ENCODE measurements at regions not wholly inside any gene's neighbourhood (a gene's known extent, or its start where the extent isn't known, plus 50 kb on each side); places are given as distances from the start of the nearest gene placed in this dataset.

DNA sequence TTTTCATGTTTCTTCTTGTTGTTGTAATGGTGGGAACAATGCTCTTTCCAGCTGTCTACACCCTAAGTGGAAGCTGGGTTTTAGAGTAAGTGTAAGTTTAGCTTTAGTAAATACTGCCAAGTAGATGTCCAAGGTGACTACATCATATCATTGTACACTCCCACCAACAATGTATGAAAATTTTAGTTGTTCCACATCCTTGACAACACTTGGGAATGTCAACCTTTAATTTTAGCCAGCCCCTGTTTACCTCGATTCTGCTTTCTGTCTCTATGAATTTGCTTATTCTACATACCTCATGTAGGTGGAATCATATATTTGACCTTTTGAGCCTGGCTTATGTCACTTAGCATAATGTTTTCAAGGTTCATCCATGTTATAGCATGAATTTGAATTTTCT is 93.0 kb downstream of the MTPAP start:
- DNase-seq (no peak), ATAC-seq (ENCODE audit: low FRiP score) (no peak)
- no peak overlapping the region for H3K4me3 ChIP-seq (ENCODE audit: low read length in 2 of 2)
- 78 to 88% methylated on average over 1 of the region's 1 CpG for WGBS, 2 donors
- H3K4me1 ChIP-seq (ENCODE audit: control insufficient read depth in 1 of 2, insufficient read depth in 2 of 2, low read length in 2 of 2): no peaks in the 10 kb centered on the region
- H3K36me3 ChIP-seq (ENCODE audit: control insufficient read depth in 1 of 2, insufficient read depth in 2 of 2, low read length in 1 of 2): no peaks in the 10 kb centered on the region
- H3K27me3 ChIP-seq (ENCODE audit: control insufficient read depth in 1 of 2, insufficient read depth in 2 of 2, low read length in 1 of 2): no peaks in the 10 kb centered on the region
- intact Hi-C loops (cut with DNase I): no loop called here
- H3K9me3 ChIP-seq (ENCODE audit: control insufficient read depth, low read length): peaks cover 2% of the 10 kb centered on the region
- no peak overlapping the region for H3K27ac ChIP-seq (ENCODE audit: low read depth in 1 of 2, low read length in 2 of 2)

DNA sequence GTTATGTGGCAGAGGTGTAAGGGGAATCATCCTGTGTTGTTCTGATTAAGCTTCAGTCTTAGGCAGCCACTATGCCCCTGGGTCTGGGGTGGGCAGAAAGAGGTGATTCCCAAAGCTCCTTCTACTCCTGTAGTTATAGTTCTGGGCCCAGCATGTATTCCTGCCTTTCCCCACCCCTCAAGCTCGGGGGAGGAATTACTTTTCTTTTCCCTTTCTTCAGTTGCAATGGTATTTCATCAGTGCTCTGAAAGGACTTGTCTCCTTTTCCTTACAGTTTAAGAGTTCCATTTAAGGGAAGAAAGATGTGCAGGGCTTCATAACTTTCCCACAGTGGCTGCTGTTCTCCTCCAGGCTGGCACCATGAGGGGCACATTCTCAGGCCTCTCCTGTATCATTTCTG is 94.2 kb downstream of the MTPAP start:
- WGBS, 2 donors: 48 to 62% methylated on average over 1 of the region's 1 CpG
- intact Hi-C loops (cut with DNase I): no loop called here
- no peak for DNase-seq

DNA sequence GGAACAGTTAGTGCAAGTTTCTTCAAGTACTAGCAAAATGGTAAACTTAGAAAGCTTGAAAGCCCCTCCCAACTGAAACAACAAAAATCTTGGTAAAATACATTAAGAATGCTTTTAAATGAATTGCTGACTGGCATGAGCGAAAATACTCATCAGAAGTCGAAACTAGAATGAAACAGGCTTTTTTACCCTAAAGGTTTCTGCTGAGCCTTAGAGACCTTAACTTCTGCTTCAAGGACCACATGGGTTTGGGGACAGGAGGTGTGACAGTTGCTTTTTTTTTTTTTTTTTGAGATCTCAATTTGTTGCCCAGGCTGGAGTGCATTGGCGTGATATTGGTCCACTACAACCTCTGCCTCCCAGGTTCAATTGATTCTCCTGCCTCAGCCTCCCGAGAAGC is 100.3 kb downstream of the MTPAP start:
- 94 to 97% methylated on average over 4 of the region's 4 CpGs for WGBS, 2 donors
- no peak overlapping the region for H3K27ac ChIP-seq (ENCODE audit: low read depth in 1 of 2, low read length in 2 of 2)
- peaks cover 2% of the 10 kb centered on the region for H3K9me3 ChIP-seq (ENCODE audit: control insufficient read depth, low read length)
- no peak for ATAC-seq (ENCODE audit: low FRiP score)
- H3K4me3 ChIP-seq (ENCODE audit: low read length in 2 of 2): no peak overlapping the region
- intact Hi-C loops (cut with DNase I): loop anchor here in 1 of 2 donors (10.0 kb wide), 1 partner anchor 234 kb away; no protein-coding TSS in a partner anchor
- no peaks in the 10 kb centered on the region for H3K4me1 ChIP-seq (ENCODE audit: control insufficient read depth in 1 of 2, insufficient read depth in 2 of 2, low read length in 2 of 2)
- no peaks in the 10 kb centered on the region for H3K27me3 ChIP-seq (ENCODE audit: control insufficient read depth in 1 of 2, insufficient read depth in 2 of 2, low read length in 1 of 2)
- DNase-seq: no peak
- H3K36me3 ChIP-seq (ENCODE audit: control insufficient read depth in 1 of 2, insufficient read depth in 2 of 2, low read length in 1 of 2): no peaks in the 10 kb centered on the region

More for the DNA sequence above, 94.2 kb downstream of the MTPAP start:
- no peaks in the 10 kb centered on the region for H3K27me3 ChIP-seq (ENCODE audit: control insufficient read depth in 1 of 2, insufficient read depth in 2 of 2, low read length in 1 of 2)
- peaks cover 2% of the 10 kb centered on the region for H3K9me3 ChIP-seq (ENCODE audit: control insufficient read depth, low read length)
- no peaks in the 10 kb centered on the region for H3K36me3 ChIP-seq (ENCODE audit: control insufficient read depth in 1 of 2, insufficient read depth in 2 of 2, low read length in 1 of 2)
- no peak overlapping the region for H3K4me3 ChIP-seq (ENCODE audit: low read length in 2 of 2)
- no peak for ATAC-seq (ENCODE audit: low FRiP score)
- no peak overlapping the region for H3K27ac ChIP-seq (ENCODE audit: low read depth in 1 of 2, low read length in 2 of 2)
- no peaks in the 10 kb centered on the region for H3K4me1 ChIP-seq (ENCODE audit: control insufficient read depth in 1 of 2, insufficient read depth in 2 of 2, low read length in 2 of 2)

DNA sequence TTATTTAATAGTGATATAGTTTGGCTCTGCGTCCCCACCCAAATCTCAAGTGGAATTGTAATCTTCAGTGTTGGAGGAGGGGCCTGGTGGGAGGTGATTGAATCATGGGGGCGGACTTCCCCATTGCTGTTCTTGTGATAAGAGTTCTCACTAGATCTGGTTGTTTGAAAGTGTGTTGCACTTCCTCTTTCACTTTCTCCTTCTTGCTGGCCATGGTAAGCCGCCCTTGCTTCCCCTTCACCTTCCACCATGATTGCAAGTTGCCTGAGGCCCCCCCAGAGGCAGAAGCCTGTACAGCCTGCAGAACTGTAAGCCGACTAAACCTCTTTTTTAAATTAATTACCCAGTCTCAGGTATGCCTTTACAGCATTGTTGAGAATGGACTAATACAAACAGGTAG is 101.4 kb downstream of the MTPAP start:
- intact Hi-C loops (cut with DNase I): loop anchor here in 1 of 2 donors (10.0 kb wide), 1 partner anchor 233 kb away; no protein-coding TSS in a partner anchor
- no peak for DNase-seq
- 94 to 95% methylated on average over 4 of the region's 4 CpGs for WGBS, 2 donors

DNA sequence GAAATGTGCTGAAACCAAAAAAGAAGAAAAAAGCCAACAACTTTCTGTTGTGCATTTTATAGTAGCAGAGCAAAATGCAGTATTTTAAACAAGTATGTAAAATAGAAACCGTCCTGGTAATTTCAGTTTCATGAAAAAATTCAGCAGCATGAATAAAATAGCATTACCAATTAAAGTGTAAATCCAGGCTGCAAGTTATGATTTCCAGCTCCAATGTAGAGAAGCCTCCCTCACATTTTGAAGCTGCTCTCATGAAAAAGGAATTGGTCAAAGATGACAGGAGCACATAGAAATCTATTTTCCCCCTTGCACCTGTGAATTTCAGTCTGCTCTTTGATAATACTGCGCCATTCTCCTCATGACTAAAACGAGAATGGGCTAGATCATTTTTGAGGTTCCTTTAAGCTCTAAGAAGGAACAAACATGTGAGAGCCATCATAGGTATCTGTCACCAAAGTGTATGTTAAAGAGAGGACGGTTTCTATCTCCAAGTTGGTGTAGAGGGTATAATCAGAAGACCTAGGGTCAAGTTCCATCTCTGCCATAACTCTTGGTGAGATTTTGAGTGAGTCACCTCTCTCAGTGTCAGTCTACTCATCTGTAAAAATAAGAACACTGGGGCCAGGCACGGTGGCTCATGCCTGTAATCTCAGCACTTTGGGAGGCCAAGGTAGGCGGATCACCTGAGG is 107.5 kb downstream of the MTPAP start:
- Histone ChIP-seq H3K27me3 (ENCODE audit: control insufficient read depth in 1 of 2, insufficient read depth in 2 of 2, low read length in 1 of 2) (no peaks in the 10 kb centered on the region), H3K4me3 (ENCODE audit: low read length in 2 of 2) (no peak overlapping the region), H3K4me1 (ENCODE audit: control insufficient read depth in 1 of 2, insufficient read depth in 2 of 2, low read length in 2 of 2) (no peaks in the 10 kb centered on the region), H3K27ac (ENCODE audit: low read depth in 1 of 2, low read length in 2 of 2) (no peak overlapping the region), H3K36me3 (ENCODE audit: control insufficient read depth in 1 of 2, insufficient read depth in 2 of 2, low read length in 1 of 2) (no peaks in the 10 kb centered on the region), H3K9me3 (ENCODE audit: control insufficient read depth, low read length) (no peaks in the 10 kb centered on the region)
- no peak for DNase-seq
- intact Hi-C loops (cut with DNase I): loop anchor here (1.0 to 10.0 kb wide), 2 partner anchors 227 to 243 kb away; no protein-coding TSS in a partner anchor
- no peak for ATAC-seq (ENCODE audit: low FRiP score)
- 87 to 88% methylated on average over 6 of the region's 6 CpGs for WGBS, 2 donors

More for the DNA sequence above, 101.4 kb downstream of the MTPAP start:
- no peaks in the 10 kb centered on the region for H3K9me3 ChIP-seq (ENCODE audit: control insufficient read depth, low read length)
- H3K27ac ChIP-seq (ENCODE audit: low read depth in 1 of 2, low read length in 2 of 2): no peak overlapping the region
- H3K4me3 ChIP-seq (ENCODE audit: low read length in 2 of 2): no peak overlapping the region
- no peaks in the 10 kb centered on the region for H3K36me3 ChIP-seq (ENCODE audit: control insufficient read depth in 1 of 2, insufficient read depth in 2 of 2, low read length in 1 of 2)
- no peaks in the 10 kb centered on the region for H3K4me1 ChIP-seq (ENCODE audit: control insufficient read depth in 1 of 2, insufficient read depth in 2 of 2, low read length in 2 of 2)
- no peaks in the 10 kb centered on the region for H3K27me3 ChIP-seq (ENCODE audit: control insufficient read depth in 1 of 2, insufficient read depth in 2 of 2, low read length in 1 of 2)
- ATAC-seq (ENCODE audit: low FRiP score): no peak

DNA sequence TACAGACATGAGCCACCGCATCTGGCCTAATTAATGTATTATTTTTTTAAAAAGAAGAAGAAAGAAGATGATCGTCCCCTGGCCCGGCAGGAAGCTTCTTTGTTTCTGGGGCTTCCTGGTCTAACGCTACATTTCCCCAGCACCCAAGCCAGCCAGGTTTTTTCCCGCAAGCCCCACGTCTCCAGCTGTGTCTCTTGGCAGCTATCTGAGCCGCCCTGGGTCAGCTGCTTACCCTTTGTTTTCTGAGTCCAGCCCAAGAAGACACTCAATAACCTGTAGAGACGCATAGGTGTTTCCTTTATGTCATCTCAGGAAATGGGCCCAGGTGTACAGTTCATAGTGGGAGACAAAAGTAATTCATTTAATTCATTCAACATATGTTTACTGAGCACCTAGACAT is 110.2 kb downstream of the MTPAP start:
- DNase-seq: no peak
- no peak overlapping the region for H3K4me3 ChIP-seq (ENCODE audit: low read length in 2 of 2)
- WGBS, 2 donors: 82 to 83% methylated on average over 8 of the region's 8 CpGs
- no peak for ATAC-seq (ENCODE audit: low FRiP score)
- no peak overlapping the region for H3K27ac ChIP-seq (ENCODE audit: low read depth in 1 of 2, low read length in 2 of 2)
- no peaks in the 10 kb centered on the region for H3K9me3 ChIP-seq (ENCODE audit: control insufficient read depth, low read length)
- H3K36me3 ChIP-seq (ENCODE audit: control insufficient read depth in 1 of 2, insufficient read depth in 2 of 2, low read length in 1 of 2): no peaks in the 10 kb centered on the region
- intact Hi-C loops (cut with DNase I): loop anchor here in 1 of 2 donors (5.0 kb wide), 1 partner anchor 182 kb away; the partner anchor contains the start of gene JCAD
- H3K27me3 ChIP-seq (ENCODE audit: control insufficient read depth in 1 of 2, insufficient read depth in 2 of 2, low read length in 1 of 2): no peaks in the 10 kb centered on the region
- no peaks in the 10 kb centered on the region for H3K4me1 ChIP-seq (ENCODE audit: control insufficient read depth in 1 of 2, insufficient read depth in 2 of 2, low read length in 2 of 2)

DNA sequence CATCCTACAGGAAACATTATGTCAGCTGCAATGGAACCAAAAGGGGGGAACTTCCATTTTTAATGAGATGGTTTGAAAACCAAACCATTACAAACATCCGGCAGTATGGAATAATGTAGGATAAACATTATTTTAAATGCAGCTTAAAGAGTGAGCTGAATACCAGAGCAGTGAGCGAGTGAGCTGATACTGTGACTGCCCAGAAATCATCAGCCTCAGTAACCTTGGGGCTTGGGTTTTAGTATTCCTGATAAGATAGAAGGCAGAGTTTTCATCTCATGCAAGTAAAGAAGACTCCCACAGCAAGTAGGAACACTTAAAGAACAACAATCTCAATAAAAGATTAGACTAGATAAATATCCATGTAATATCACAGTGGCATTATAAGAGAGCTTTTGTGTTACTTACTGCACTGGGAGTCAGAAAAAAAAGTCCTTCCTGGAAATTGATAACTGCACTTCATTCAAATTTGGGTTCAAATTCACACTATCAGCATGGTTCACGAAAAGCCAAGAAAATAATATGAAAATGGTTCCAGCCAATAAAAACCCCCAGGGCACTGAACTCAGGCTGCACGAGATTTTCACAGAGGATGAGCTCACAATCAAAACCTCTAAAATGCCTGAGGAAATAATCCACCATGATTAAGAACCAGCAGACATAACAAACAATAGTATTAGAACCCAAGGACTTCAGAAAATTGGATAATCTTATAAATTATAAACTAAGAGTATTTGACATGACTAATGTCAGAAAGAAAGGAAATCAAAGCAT is 115.7 kb downstream of the MTPAP start:
- Histone ChIP-seq H3K27me3 (ENCODE audit: control insufficient read depth in 1 of 2, insufficient read depth in 2 of 2, low read length in 1 of 2) (no peaks in the 10 kb centered on the region), H3K27ac (ENCODE audit: low read depth in 1 of 2, low read length in 2 of 2) (no peak overlapping the region), H3K9me3 (ENCODE audit: control insufficient read depth, low read length) (no peaks in the 10 kb centered on the region), H3K4me3 (ENCODE audit: low read length in 2 of 2) (no peak overlapping the region), H3K4me1 (ENCODE audit: control insufficient read depth in 1 of 2, insufficient read depth in 2 of 2, low read length in 2 of 2) (peaks cover 0 to 2% of the 10 kb centered on the region in 2 donors), H3K36me3 (ENCODE audit: control insufficient read depth in 1 of 2, insufficient read depth in 2 of 2, low read length in 1 of 2) (no peaks in the 10 kb centered on the region)
- intact Hi-C loops (cut with DNase I): no loop called here
- no peak for ATAC-seq (ENCODE audit: low FRiP score)
- DNase-seq: no peak
- WGBS, 2 donors: 67 to 75% methylated on average over 4 of the region's 4 CpGs

DNA sequence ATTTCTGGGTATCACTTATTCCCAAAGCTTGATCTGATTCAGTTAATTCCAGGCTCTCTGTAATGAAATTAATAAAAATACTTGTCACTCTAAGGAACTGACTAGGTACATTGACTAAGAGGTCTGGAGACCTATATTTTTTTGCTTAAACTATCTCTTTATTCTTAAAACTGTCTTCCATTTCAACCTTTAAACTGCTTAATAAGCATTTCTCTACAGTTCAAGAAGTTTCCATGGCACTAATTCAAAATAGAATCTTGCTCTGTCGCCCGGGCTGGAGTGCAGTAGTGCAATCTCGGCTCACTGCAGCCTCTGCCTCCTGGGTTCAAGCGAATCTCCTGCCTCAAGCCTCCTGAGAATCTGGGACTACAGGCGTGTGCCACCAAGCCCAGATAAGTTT is 117.4 kb downstream of the MTPAP start:
- DNase-seq: no peak
- Histone ChIP-seq H3K4me1 (ENCODE audit: control insufficient read depth in 1 of 2, insufficient read depth in 2 of 2, low read length in 2 of 2) (peaks cover 0 to 2% of the 10 kb centered on the region in 2 donors), H3K27ac (ENCODE audit: low read depth in 1 of 2, low read length in 2 of 2) (no peak overlapping the region), H3K27me3 (ENCODE audit: control insufficient read depth in 1 of 2, insufficient read depth in 2 of 2, low read length in 1 of 2) (no peaks in the 10 kb centered on the region), H3K36me3 (ENCODE audit: control insufficient read depth in 1 of 2, insufficient read depth in 2 of 2, low read length in 1 of 2) (no peaks in the 10 kb centered on the region), H3K9me3 (ENCODE audit: control insufficient read depth, low read length) (no peaks in the 10 kb centered on the region), H3K4me3 (ENCODE audit: low read length in 2 of 2) (no peak overlapping the region)
- intact Hi-C loops (cut with DNase I): no loop called here
- no peak for ATAC-seq (ENCODE audit: low FRiP score)
- WGBS, 2 donors: 94% methylated on average over 5 of the region's 5 CpGs

Data from aorta (tissue), 5 donors.